GM19025 (cell line): ENCODE measurements at regions not wholly inside any gene's neighbourhood (a gene's known extent, or its start where the extent isn't known, plus 50 kb on each side); places are given as distances from the start of the nearest gene placed in this dataset.

Experiments used
- ATAC-seq: cut with Tn5 transposase; IDR thresholded peaks from one replicate; pipeline ENCODE4 v1.9.1; 2021; ENCODE audit warnings: mild to moderate bottlenecking, low read depth, moderate library complexity; ENCODE audit not compliant: unreplicated experiment

DNA sequence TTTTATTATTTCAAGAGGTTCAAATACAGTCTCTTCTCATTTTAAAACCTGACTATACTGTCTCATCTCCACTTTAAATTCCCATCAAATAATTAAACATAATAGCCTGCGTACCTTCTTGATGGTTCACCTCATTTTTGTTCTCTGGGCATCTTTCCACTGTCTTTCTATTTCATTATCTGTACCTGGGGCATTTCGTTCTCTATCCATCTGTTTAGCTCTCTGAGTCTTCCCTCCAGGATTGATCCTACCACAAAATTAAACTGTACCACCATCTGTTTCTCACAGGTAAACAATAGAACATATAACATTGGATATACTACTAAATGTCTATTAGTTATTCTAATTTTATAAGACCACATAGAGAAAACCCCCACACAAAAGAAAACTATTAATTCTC is 1331.4 kb downstream of the NSUN3 start:
- no peak for ATAC-seq

DNA sequence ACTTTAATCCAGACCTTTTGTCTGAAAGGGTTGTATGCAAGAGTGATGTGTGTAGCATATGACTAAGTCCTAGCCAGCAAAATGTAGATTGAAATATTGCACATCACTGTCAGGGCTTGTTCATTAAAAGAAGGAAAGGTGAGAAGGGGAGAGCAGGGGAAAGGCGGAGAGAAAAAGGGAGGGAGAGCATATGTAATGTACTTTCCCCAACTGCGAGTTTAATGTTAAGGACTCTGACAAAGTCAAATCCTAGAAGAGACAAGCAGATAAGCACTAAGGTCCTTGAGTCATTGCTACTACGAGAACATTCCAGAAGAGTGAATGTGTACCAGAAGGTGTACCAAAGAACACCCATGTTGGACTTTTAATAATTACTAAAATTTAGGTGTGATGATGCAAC is 1336.7 kb downstream of the NSUN3 start:
- no peak for ATAC-seq

DNA sequence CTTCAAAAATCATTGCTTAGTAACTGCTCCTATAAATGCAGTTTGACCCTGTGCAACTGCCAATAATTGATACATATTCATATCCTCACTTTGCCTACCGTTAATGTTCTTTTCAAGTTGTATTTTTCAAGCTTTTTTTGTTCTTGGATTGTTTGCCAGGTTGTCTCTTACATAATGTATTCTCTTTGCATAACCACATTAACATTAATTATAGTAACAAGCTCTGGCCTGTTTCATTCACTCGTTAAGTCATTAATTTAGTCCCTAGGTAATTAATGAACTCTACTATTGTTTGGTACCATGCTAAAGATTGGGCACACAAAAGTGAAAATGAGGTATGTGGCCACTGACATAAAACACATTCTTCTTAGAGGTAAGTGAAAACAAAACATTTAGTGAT is 1338.8 kb downstream of the NSUN3 start:
- no peak for ATAC-seq

DNA sequence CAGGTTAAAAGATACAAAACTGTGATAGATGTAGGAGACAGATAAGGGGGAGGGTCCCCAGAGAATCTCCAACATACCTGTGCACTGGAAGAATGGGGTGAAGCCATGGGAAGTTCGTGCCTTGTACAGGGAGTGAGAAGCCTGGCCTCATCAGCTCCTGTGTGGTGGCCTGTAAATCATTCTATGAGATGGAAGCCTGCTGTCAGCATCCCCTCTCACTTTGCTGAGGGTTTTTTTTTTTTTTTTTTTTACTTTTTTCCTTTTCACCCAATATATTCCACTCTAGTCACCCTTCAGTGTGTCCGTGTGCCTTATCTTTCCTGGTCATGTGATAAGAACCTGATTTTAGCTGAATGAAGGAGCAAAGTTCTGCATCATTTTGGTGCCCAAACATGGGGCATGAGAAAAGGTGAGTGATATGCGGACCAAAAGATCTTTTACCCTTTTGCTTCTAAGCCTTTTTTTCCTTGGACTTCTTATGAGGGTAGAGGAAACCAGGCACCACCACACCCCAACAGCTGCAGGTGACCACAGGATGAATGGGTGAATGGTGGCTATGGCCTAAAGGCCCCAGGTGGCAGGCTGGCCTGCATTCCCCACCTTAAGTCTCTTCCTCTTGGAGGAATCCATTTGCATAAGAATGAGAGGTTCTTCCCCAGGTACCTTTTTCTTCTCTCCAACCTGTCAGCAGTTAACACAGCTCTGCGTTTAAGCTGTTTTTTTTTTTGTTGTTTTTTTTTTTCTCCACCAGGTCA is 1345.0 kb downstream of the NSUN3 start:
- no peak for ATAC-seq

DNA sequence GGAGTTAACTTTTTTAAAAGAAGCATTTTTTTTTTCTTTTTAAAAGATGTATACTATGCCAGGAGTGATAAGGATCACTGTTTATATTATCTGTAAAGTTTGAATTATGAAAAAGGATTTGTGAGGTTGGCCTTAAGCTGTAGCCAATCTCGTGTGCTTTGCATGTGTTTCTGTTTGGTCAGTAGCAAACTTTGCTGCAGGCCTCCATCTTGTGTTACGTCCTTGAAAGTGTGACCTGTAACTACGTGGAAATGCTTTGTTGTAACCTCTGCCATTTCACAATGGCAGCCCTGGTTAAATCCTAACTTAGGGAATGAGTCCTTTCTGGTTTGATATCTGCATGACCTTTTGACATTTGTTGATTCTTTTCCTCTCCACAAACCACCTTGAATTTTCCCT is 1345.6 kb downstream of the NSUN3 start:
- ATAC-seq: no peak

DNA sequence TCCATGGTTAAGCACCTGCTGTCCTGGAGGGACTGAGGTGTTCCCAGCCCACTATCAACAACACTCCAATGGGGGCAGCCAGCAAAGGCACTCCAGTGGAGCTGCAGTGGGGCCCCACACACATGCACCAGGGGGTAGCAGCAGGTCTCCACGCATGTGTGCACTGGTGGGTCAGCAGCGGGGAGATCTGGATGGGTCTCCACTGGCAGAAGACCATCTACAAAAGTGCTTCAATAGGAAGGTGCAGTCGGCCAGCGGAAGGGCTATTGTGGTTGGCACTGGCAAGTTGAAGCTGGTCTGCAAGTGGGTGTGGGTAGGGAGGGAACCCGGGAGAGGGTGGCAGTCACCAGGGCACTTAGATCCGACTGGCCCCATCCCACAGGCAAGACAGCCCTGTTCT is 1355.4 kb downstream of the NSUN3 start:
- no peak for ATAC-seq

DNA sequence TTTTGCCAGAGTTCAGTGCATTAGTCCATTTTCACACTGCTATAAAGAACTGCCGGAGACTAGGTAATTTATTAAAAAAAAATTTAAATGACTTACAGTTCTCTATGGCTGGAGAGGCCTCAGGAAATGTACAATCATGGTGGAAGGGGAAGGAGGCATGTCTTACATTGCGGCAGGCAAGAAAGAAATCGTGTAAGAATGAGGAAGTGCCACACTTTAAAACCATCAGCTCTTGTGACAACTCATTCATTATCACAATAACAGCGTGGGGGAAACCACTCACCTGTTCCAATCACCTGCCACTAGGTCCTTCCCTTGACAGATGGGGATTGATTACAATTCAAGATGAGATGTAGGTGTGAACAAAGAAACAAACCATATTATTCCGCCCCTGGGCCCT is 1361.4 kb downstream of the NSUN3 start:
- no peak for ATAC-seq

DNA sequence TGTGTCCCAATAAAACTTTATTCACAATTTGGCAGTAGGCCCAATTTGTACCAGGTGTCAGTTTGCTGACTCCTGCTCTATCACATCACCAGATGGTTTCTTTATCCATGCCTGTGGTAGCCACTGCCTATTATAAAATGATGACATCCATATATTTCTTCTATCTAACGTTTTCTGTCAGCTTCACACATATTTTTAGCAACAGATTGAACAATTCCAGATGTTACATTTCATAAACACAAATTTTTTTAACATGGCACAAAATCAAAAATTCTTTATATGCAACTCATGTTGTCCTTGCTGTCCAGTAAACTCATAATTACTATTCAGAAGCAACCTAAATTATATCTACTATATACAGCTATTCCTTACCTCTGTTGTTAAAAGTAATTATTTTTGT is 1371.6 kb downstream of the NSUN3 start:
- no peak for ATAC-seq

DNA sequence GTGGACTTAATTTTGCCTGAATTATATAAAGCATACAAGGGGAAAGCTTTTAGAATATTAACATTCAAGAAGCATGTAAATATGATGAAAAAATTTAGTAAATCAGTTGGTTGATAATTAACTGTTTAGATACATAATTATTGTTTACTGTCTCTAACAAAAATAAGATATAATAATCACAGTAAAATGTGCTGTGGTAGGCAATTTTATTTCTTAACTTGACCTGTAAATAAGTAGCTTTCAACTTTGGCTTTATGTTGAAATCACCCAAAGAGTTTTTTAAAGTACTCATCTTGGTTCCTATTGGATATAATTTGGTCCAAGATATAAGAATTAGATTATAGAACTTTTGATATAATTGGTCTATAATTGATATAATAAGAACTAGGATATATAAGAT is 1374.5 kb downstream of the NSUN3 start:
- no peak for ATAC-seq

DNA sequence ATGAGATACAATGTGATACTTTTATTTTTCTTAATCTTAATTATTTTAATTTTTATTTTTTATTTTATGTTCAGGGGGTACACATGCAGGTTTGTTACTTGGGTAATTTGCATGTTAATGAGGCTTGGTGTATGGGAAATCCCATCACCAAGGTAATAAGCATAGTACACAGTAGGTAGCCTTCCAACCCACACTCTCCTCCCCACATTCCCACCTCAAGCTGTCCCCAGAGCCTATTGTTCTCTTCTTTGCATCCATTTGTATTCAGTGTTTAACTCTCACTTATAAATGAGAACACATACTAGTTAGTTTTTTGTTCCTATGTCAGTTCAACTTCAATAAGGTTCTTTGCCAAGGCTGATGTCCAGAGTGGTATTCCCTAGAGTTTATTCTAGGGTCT is 1375.4 kb downstream of the NSUN3 start:
- no peak for ATAC-seq

DNA sequence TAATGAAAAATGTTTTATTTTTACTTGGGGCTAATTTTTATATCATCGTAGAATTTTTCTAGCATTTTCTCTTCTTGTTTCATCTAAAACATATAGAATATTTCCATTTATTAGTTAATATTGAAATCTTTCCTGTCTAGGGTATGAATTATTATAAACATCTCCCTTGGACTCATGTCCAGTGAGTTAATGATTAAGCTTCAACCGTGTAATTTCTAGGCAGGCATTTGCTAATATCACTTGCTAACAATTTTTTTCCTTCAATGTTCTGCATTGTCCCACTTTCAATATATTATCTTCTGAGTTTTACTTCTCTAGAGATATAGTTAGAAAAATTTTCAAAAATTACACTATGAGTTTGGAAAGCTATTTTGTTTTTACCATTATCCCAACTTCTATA is 1371.6 kb upstream of the EPHA6 start:
- no peak for ATAC-seq

DNA sequence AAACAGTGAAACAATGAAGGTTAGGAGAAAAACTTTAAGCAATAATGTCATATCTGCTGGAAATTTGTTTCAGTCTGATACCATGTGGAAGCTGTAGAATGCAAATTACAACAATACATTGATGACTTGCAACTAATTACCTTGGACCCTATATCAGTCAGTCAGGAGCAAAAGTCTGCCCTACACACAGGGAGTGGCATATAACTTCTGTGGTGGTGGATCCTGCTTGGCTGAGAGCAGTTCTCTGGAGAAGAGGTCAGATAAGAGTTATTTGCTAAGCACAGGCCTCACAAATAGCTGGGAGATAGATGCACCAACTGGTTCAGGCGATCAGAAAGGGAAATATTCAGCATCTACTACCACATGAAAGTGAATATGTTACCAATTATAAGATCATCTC is 1364.6 kb upstream of the EPHA6 start:
- ATAC-seq: no peak

DNA sequence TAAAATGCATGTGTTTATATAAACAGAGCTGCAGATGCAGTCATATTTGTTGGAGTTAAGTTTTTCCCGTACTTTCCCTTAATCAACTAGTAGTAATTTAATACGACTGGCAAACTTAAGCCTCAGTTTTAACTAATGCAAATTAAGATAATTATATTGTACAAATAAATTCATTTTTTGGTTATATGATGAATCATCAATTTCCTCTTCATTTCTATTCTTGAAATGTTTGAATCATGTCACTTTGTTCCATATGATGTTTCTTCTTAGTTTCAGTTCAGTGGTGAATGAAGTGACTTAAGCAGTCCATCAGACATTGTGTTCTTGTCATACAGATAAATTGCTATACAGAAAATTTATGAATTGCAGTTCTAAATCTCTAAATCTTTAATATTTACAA is 1361.2 kb upstream of the EPHA6 start:
- no peak for ATAC-seq

DNA sequence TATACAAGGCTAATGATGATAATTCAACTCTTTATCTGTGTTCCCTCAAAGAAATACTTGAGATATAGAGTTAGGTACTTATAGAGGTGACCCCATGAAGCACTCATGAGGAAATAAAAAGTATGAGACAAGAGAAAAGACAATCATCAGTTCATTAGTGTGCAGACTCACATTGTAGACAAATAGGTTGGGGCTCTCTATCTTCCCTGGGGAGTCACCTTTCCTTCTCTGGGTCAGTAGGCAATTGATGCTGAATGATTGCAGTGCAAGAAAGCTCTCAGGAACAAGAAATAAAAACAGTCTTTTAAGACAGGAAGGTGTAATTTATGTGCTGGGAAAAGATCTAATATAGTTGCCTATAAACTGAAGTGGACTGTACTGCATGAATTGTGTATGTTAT is 1357.6 kb upstream of the EPHA6 start:
- ATAC-seq: no peak

DNA sequence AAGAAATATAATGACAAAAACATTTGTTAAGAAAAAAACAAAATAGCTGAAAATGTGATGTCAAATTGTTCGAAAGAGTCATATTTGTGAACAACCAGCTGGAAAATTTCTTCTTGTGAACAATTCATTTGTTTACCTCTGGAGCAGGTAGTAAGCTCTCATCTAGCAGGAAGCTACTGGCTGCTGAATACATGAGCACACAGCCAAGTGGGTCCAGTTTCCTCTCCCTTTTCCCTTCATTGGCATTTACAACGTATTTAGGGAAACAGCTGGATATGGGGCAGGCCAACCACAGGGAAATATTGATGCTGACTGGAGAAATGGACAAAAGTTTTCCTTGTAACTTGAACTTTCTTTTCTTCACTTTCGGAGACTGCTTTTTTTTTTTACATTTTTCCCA is 1354.7 kb upstream of the EPHA6 start:
- no peak for ATAC-seq

DNA sequence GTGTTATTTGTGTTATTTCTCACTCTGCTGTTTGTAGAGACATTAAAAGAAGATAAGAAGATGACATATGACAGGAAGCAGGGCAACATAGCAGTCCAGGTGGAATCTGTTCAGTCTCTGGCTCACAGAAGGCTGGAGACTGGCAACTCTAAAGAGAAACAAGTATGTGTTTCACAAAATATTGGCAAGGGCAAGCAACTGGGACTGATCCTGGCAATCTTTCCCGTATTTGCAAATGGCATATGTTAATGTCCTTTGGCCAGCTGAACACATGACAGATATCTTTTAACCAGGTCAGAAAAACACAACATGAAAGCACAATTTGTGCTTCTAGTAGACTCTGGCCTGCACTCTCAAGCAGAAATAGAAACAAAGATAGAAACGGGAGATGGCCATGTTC is 1354.1 kb upstream of the EPHA6 start:
- no peak for ATAC-seq

DNA sequence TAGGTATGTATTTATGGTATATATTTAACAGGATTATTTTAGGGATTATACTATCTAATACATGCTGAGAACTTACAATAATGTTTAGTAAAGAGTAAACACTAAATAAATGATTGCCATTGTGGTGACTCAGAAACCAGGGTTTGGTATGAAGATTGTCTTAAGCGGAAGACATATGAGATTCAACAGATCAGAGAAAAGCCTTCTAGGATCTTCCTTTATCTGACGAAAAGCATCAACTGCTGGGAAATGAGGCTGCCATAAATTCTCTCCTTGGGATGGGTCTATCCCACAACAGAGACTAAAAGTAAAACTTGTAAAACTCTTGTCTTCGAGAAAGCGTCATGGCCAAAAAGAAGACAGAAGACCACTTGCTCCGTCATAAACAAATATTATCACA is 1352.2 kb upstream of the EPHA6 start:
- no peak for ATAC-seq

DNA sequence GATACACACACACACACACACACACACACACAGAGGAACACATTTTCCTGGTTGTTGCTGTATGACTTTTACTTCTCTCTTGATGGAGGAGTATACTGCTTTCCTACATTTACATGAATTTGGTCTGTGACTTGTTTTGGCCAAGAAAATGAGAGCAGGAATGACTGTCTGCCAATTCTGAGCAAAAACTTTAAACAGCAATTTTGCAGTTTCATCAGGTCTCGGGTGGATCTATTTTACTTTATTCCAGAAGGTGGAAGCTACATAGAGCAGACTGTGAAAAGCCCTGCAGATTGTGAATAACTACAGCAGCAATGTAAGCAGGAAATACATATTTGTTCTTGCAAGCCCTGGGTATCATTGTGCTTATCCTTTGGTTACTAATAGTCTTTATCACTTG is 1350.0 kb upstream of the EPHA6 start:
- no peak for ATAC-seq

DNA sequence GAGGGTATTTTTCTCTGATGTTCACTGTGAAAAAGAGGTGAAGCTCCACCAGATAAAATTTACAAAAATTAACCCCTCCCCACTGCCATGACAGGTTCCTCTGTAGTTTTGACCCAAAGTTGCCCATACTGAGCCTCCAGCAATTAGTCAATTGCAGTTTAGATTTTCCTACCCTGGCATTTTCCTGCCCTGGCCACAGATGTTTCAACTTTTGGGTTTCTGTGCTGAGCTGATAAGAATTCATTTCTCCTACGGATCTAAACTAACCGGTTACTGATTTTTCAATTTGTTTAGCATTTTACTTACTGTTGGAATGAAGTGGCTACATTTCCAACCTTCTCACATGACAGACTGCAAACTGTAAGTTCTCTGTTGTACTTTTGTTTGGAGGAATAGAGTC is 1346.1 kb upstream of the EPHA6 start:
- ATAC-seq: no peak

DNA sequence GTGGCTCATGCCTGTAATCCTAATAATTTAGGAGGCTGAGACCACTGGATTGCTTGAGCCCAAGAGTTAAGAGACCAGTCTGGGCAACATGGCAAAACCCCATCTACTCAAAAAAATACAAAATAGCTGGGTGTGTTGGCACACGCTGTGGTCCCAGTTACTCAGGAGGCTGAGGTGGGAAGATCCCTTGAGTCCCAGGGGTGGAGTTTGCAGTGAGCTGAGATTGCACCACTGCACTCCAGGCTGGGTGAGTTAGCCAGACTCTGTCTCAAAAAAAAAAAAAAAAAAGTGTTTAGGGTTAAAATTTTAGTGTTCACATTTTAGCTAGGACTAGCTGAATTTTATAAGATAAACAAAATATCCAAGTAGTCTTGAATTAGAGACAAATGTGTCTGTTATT is 1340.1 kb upstream of the EPHA6 start:
- ATAC-seq: no peak

DNA sequence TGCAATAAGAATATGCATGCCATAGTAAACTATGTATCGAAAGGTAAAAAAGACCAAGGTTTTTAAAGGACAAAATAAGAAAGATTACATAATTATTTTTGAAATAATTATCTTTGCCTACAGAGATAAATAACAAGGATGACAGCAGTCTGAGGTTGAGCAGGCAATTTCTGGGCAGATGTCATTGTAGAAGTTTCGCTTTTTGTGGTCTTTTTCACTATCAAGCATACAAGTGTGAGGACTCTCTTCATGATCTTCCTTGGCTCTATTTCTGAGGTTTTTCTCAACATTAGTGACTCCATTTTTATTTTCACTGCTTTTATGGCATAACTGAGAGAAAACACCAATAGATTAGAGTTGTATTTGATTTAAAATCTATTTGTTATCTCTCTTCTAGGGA is 1337.9 kb upstream of the EPHA6 start:
- no peak for ATAC-seq

DNA sequence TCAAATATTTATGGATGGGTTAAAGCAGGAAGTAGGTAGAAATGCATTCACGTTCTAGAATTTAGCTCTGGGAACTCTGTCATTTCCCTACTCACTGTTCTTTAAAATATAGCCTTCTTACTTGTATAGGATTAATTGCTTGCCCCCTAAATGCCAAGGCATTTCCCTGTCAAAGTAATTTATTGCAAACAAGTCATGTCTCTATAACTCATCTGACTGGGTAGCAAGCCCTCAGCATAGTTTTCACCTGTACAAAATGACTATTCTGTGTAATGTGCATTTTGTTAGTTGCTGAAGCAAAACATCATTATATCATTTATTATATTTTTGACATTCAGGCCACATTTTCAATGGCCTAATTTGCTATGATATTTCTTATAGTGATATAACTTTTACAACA is 1308.2 kb upstream of the EPHA6 start:
- no peak for ATAC-seq

DNA sequence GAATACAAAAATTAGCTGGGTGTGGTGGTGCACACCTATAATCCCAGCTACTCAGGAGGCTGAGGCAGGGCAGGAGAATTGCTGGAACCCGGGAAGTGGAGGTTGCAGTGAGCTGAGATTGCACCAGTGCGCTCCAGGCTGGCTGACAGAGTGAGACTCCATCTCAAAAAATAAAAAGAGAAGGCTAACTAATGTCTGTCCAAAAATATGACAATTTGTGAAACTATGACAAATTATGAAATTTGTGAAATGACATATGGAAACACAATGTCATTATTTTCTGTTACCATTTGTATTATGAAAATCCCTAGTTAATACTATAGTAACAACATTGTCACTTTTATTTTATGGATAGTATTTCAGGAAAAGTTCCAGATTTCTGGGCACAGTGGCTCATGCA is 1306.3 kb upstream of the EPHA6 start:
- no peak for ATAC-seq
